ENCODE measurements at regions not wholly inside any gene's neighbourhood (a gene's known extent, or its start where the extent isn't known, plus 50 kb on each side); places are given as distances from the start of the nearest gene placed in this dataset.

DNA sequence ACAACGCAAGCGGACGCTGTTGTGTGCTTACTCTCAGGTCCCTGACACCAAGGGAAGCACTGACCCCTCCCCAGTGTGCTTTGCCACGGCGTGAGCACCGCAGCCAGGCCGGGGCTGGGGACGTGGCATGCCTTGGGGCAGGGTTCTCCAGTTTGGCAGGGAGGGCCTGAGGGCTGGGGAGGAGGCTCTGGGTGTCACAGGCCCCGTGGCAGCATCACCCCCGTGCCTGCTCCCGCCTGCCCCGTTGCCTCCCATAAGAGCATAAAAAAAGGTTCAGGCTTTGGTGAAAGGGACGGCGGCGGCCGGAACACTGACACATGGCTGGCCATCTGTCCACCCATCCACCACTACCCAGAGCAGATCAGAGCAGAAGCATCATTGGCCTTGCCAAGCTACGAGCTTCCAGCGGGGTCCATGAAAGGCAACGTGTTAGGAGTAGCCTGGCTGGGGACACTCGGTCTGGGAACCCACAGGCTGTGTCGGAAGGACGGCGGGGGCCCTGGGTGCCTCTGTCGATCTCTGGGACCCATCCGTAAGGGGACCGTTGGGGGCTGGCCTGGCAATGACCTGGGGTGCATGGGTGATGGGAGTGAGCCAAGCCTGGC, 183.0 kb downstream of the IGLL1 start:
- no peak overlapping the region for H3K27ac ChIP-seq (ENCODE audit: extremely low read depth, low read depth, low read length)
- no peak overlapping the region for H3K4me3 ChIP-seq
- H3K4me2 ChIP-seq (ENCODE audit: insufficient read depth, low read length) = no peak overlapping the region
- no peaks in the 10 kb centered on the region for H3K9me3 ChIP-seq (replicated peaks; ENCODE audit: control insufficient read depth, insufficient read depth, low read depth, low read length)
- DNase-seq (ENCODE audit: extremely low read depth in 1 of 4, low spot score in 3 of 4) (no peak), FAIRE-seq (no peak), ATAC-seq (no peak)
- H3K36me3 ChIP-seq (ENCODE audit: control insufficient read depth, insufficient read depth, low read length) = no peaks in the 10 kb centered on the region
- no peaks in the 10 kb centered on the region for H3K9me1 ChIP-seq (ENCODE audit: control insufficient read depth, insufficient read depth, low read length)
- intact Hi-C loops (cut with micrococcal nuclease) (no loop called here), in situ Hi-C loops (cut with MboI) (loop anchor here (5.0 to 25.0 kb wide), 2 partner anchors 75 to 435 kb away; no protein-coding TSS in a partner anchor)
- peaks cover 0 to 22% of the 10 kb centered on the region in 2 experiments; a peak in 2 of 5 replicates for H3K4me1 ChIP-seq (replicated peaks in 1 of 2; ENCODE audit: control insufficient read depth in 2 of 2, insufficient read depth in 2 of 2, low read length in 2 of 2)
- ChIA-PET CTCF (ENCODE audit: low intra/inter-chr PET ratio) (no interaction called here), POLR2A (no interaction called here)
- WGBS (ENCODE audit: insufficient coverage, low coverage, missing lambda C conversion rate) = 32% methylated on average over 18 of the region's 26 CpGs
- BruUV-seq (replicated peaks) = no TSS peak
- no peak overlapping the region for H2AFZ ChIP-seq (ENCODE audit: low read depth, low read length)
- no peak overlapping the region for H3K9ac ChIP-seq (ENCODE audit: insufficient read depth in 1 of 2, low read depth in 2 of 2, low read length in 2 of 2)
- no peaks in the 10 kb centered on the region for H3K27me3 ChIP-seq (ENCODE audit: control insufficient read depth in 2 of 2, insufficient read depth in 2 of 2, low read length in 2 of 2)
- H3K79me2 ChIP-seq (ENCODE audit: control insufficient read depth, insufficient read depth, low read length) = no peaks in the 10 kb centered on the region
- no peaks in the 10 kb centered on the region for H4K20me1 ChIP-seq (replicated peaks; ENCODE audit: control insufficient read depth, insufficient read depth, low read length)
- TF ChIP-seq ZNF263 (CRISPR knock-in tag; IDR thresholded peaks at IDR 0.05; ENCODE audit: borderline replicate concordance) (no peak), CHD4 (IDR thresholded peaks at IDR 0.05; ENCODE audit: insufficient read depth, insufficient replicate concordance, low read depth, low read length, poor library complexity, severe bottlenecking) (no peak), CCNT2 (IDR thresholded peaks at IDR 0.05; ENCODE audit: borderline replicate concordance, extremely low read depth, insufficient read length, low read depth, low read length) (no peak), NONO (IDR thresholded peaks at IDR 0.05; ENCODE audit: low read depth in 2 of 2, low read length in 1 of 2) (no peak), NR1H2 (CRISPR knock-in tag; IDR thresholded peaks at IDR 0.05) (no peak), NR2F6 (CRISPR knock-in tag; IDR thresholded peaks at IDR 0.05) (no peak), ZFP36 (IDR thresholded peaks at IDR 0.05; ENCODE audit: low read depth, low read length, partially characterized antibody) (no peak), YBX1 (IDR thresholded peaks at IDR 0.05) (no peak), POLR3G (IDR thresholded peaks at IDR 0.05; ENCODE audit: extremely low read depth, insufficient read length, insufficient replicate concordance) (no peak), SP2 (IDR thresholded peaks at IDR 0.05; ENCODE audit: extremely low read depth, low read depth, low read length, poor library complexity, severe bottlenecking) (no peak)
- TF ChIP-seq, protein P1, sequence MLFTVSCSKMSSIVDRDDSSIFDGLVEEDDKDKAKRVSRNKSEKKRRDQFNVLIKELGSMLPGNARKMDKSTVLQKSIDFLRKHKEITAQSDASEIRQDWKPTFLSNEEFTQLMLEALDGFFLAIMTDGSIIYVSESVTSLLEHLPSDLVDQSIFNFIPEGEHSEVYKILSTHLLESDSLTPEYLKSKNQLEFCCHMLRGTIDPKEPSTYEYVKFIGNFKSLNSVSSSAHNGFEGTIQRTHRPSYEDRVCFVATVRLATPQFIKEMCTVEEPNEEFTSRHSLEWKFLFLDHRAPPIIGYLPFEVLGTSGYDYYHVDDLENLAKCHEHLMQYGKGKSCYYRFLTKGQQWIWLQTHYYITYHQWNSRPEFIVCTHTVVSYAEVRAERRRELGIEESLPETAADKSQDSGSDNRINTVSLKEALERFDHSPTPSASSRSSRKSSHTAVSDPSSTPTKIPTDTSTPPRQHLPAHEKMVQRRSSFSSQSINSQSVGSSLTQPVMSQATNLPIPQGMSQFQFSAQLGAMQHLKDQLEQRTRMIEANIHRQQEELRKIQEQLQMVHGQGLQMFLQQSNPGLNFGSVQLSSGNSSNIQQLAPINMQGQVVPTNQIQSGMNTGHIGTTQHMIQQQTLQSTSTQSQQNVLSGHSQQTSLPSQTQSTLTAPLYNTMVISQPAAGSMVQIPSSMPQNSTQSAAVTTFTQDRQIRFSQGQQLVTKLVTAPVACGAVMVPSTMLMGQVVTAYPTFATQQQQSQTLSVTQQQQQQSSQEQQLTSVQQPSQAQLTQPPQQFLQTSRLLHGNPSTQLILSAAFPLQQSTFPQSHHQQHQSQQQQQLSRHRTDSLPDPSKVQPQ (CRISPR knock-in tag; IDR thresholded peaks at IDR 0.05; ENCODE audit: borderline replicate concordance) = no peak
- TF ChIP-seq, protein P2, sequence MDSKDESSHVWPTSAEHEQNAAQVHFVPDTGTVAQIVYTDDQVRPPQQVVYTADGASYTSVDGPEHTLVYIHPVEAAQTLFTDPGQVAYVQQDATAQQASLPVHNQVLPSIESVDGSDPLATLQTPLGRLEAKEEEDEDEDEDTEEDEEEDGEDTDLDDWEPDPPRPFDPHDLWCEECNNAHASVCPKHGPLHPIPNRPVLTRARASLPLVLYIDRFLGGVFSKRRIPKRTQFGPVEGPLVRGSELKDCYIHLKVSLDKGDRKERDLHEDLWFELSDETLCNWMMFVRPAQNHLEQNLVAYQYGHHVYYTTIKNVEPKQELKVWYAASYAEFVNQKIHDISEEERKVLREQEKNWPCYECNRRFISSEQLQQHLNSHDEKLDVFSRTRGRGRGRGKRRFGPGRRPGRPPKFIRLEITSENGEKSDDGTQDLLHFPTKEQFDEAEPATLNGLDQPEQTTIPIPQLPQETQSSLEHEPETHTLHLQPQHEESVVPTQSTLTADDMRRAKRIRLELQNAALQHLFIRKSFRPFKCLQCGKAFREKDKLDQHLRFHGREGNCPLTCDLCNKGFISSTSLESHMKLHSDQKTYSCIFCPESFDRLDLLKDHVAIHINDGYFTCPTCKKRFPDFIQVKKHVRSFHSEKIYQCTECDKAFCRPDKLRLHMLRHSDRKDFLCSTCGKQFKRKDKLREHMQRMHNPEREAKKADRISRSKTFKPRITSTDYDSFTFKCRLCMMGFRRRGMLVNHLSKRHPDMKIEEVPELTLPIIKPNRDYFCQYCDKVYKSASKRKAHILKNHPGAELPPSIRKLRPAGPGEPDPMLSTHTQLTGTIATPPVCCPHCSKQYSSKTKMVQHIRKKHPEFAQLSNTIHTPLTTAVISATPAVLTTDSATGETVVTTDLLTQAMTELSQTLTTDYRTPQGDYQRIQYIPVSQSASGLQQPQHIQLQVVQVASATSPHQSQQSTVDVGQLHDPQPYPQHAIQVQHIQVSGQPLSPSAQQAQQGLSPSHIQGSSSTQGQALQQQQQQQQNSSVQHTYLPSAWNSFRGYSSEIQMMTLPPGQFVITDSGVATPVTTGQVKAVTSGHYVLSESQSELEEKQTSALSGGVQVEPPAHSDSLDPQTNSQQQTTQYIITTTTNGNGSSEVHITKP (IDR thresholded peaks at IDR 0.05; ENCODE audit: partially characterized antibody) = no peak

Data from K562 (cell line).